GM19468 (cell line): ENCODE measurements at regions not wholly inside any gene's neighbourhood (a gene's known extent, or its start where the extent isn't known, plus 50 kb on each side); places are given as distances from the start of the nearest gene placed in this dataset.

Experiments
- ATAC-seq: cut with Tn5 transposase; IDR thresholded peaks from one replicate; pipeline ENCODE4 v1.9.1; 2021; ENCODE audit warnings: mild to moderate bottlenecking, moderate library complexity, moderate number of reproducible peaks; ENCODE audit not compliant: unreplicated experiment; ENCODE audit errors: extremely low read depth

DNA sequence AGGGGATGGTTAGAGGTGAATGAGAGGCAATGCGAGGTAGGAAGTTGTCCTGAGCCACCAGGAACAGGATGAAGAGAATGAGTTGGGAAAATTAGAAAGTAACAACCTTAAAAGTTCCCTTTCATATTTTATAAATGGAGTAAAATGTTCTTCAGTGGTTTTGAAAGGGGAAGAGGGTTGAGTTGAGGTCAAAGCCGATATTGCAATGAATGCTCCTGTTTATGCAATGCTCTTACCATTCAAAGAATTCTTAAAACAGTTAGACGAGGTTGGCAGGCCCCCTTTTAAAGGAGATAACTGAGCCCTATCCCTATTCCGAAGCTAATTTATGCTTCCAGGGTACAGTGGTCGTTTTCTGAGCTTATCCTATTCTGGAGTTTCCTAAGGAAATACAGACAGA, 2110.3 kb upstream of the CELF4 start:
- no peak for ATAC-seq

DNA sequence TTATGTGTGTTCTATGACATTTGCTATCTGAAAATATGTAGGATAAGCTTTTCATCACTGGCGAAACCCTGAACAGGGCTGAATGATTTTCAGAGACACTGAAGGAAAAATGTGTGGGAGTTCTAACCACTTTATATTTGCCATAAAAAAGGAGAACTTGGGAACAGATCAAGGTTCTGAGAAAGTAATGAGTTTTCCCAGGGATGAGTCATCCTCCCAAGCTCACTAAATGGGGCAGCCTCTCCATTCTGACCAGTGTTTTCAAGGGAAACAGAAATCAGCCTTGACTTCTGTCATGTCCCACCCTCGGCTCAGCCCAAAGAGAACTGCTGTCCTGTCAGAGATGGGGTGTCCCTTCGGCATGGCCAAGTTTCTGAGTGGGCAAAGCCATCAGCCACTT, 2109.8 kb upstream of the CELF4 start:
- no peak for ATAC-seq

DNA sequence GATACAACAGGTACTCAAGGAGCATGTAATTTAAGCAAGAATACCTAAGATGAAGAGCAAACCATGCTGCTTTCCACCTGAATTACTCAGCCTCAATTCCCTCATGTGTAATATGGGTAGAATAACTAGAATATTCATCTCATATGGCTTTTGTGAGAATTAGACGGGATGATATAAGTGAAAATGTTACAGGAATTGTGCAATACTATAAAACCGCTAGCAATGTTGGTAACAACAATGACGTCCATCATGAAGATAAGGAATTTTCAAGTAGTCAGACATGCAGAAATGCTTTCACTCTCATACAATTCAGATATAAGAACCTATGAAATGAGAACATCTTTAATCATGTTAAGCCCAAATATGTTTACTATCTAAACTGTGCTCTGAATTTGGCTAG, 2106.6 kb upstream of the CELF4 start:
- ATAC-seq = no peak

DNA sequence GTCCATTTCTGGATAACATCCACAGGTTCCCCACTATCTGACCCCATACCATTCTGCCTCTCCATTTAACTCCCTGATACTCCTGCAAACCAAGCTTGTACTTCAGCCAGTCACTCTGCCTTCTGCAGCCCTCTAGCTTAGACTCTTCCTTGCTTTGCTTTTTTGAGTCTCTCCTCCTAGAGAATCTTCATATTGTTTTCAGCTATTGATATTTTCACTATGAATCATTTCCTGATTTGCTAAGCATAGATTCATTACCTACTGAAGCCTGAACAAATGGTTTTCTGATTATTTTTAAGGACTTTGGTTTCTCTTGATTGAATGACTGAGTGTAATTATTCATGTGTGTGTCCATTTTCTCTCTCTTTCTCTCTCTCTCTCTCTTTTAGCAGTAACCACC, 2102.3 kb upstream of the CELF4 start:
- ATAC-seq = no peak

DNA sequence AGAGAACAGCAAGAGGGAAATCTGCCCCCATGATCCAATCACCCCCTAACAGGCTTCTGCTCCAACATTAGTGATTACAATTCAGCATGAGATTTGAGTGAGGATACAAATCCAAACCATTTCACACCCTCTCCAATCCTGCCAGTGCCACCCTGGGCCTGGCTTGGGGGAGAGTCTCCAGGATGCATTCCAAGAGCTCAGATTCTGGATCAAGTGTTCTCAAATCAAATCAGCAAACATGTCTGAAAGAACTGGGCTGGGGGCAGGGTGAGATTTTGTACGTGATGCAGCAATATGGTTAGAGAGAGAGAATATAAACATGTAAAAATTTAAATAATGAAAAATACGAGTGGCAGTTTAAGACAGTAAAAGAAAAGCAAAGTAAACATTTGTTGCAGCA, 2100.9 kb upstream of the CELF4 start:
- ATAC-seq = no peak

DNA sequence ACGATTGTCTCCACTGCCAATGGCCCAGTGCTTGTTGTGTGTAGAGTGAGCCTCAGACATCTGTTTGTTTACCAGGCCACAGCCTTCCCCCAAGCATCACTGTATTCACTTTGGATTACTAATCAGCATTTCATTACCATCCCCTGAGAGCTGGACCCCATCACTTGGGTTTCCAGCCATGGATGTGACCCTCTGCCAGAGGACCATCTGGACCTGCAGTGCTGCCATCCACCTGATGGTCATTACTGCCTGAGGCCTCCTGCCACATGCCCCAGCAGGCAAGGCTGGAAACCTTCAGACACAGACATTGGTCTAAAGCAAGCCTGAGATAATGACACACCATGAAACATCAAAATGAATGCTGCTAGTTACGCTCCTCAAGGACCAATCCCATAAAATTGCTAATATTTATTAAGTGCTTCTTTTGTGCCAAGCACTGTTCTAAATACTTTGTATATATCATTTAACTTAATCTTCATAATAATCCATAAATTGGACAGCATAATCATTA, 2096.3 kb upstream of the CELF4 start:
- ATAC-seq = no peak

DNA sequence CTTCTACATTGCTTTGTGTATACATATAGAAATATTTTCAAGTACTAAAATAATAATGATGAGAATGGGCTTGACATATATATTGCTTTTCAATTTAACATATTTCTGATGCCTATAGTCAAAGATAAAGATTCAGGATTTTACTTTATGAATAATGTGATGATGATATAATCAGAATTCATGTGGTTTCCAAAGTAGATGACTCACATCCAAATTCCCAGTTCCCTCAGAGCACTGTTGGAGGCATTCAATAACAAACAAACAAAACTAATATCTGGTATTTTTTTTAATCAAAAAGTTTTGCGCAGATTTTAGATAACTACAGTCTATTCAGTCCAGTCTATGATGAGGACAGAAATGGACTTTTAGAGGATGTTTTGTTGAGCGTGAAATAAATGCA, 2094.5 kb upstream of the CELF4 start:
- no peak for ATAC-seq

DNA sequence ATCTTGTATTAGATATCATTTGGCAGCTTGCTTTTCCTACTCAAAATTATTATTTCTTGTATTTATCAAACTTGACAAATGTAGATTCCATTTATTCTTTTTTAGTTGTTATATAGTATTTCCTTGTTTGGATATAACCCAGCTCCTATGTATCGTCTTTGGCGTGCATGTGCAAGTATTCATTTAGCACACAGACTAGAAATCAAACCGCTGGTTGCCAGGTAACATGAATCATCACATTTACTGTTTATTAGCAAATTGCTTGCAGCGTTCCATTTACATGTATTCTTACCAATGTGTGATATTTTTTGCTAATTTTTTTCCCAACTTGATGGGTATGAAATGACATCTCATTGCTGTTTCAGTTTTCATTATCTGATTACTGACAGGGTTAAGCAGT, 2089.7 kb upstream of the CELF4 start:
- ATAC-seq = no peak

DNA sequence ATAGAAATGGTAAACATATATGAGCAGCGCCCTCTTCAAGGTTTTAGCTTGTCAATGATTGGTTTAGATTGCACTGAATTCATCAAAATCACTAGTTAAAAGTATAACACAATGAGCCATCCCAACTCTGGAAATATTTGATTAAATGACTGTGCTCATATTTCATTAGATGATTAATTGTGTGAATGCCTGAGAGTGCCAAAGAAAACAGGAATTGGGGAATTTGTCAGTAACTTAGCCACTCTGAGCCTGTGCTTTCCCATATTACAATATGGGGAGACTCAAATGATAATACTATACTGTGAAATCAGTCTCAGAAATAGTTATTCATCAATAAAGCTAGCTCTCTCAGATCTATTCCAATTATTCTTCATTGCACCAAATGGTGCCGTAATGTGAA, 2087.6 kb upstream of the CELF4 start:
- no peak for ATAC-seq

DNA sequence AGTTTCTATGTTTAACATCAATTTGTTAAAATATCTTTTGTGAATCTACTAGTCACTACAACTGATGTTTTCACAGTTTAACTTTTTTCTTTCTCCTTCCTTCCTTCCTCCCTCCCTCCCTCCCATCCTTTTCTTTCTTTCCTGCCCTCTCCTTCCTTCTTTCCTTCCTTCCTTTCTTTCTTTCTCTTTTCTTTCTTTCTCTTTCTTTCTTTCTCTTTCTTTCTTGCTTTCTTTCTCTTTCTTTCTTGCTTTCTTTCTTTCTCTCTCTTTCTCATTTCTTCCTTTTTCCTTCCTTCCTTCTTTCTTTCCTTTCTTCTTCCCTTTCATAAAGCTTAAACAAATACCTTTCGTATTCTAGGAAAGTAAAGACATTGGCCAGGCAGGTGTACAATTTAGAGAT, 2083.0 kb upstream of the CELF4 start:
- ATAC-seq = no peak

DNA sequence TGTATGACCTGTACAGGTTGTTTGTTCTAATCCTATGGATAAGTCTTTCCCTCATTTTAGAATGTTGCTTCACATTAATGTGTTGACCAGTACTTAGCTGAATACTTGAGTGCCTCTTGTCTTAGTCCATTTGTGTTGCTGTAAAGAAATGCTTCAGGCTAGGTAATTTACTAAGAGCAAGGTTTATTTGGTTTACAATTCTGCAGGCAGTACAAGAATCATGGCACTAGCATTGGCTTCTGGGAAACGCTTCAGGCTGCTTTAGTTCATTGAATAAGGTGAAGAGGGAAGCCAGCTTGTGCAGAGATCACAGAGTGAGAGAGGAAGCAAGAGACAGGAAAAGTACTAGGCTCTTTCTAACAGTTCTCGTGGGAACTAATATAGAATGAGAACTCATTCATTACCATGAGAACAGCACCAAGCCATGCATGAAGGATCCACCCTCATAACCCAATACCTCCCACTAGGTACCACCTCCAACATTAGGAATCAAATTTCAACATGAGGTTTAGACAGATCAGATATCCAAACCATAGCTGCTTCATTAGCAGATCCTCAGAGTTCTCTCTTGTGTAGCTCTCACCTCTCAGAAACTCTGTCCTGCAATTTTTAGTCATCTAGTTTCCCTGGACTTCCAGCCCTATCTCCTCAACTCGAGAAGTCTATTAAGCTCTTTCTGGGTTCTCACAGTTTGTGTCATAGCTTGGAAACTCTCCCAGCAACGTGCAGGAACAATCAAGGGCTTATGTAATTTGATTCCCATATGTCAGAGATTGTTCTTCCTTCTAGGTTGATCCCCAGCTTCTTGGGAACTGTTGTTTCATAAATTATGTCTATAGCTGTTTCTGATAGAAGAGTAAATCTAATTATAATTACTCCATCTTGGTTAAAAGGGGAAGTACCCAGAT, 2082.3 kb upstream of the CELF4 start:
- no peak for ATAC-seq

DNA sequence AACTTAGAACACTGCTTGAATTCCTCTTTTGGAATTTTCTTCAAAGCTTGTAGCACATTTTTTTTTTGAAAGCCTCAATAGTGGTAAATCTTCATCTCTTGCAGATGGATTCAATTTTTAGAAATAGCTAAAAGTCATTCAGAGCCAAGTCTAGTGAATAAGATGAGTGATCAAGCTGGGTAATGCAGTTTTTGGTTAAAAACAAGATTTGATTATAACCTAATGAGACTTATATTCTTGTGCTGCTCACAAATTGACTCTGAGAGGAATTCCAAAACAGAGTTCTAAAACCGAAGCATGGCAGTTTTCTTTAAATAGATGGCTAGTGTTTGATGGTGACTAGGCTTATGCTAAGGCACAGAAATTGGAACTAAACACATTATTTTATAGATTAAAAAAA, 2072.6 kb upstream of the CELF4 start:
- ATAC-seq = no peak

DNA sequence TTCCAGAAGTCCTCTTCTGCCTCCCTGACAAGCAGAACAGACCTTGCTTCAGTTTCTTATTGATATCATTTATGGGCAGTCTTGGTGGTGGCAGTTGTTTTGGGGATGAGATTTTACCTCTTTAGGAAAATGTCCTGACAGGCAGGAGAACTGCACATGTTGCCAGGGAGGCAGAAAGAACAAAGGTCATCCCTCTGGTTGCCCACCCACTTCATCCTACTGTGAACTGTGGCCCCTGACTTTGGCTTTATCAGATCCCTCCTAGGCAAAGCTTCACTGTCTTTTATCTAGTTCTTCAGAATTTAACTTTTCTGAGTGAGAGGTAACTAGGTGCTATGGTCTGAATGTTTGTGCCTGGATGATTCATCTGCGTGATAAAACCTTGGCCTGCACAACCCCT, 2071.3 kb upstream of the CELF4 start:
- no peak for ATAC-seq

DNA sequence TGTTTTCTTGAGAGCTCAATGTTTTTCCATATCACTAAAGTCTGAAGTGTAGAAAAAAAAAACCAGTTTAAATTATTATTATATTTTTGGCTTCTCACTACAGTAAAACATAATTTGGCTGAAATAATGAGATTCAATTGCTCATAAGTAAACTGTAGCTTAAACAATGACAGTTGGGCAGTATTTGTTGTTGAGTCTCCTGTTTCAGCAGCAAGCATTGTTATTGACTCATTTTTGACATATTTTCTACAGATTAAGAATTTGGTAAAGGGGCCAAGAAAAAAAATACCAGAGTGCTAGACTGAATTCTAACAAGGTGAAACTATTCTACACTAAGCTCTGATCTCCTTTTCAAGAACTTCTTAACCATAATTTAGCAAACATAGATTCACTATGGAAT, 2070.4 kb upstream of the CELF4 start:
- ATAC-seq = no peak

DNA sequence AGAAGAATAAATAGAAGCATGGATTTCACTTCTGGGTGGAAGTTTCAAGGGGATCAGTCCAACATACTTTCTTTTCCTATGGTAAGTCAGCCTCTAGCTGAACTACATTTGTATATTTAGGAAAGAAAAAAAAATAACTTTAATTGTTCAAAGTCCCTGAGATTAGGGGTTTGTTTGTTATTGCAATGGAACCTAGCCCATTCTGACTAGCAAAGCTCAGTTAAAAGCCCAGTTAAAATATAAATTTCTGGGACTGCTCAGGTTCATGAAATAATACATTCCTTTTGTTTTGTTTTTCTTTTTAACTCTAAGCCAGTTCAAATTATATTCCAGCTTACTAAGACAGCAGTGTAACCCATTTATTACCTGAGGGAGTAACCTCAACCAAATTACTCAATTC, 2069.6 kb upstream of the CELF4 start:
- no peak for ATAC-seq

DNA sequence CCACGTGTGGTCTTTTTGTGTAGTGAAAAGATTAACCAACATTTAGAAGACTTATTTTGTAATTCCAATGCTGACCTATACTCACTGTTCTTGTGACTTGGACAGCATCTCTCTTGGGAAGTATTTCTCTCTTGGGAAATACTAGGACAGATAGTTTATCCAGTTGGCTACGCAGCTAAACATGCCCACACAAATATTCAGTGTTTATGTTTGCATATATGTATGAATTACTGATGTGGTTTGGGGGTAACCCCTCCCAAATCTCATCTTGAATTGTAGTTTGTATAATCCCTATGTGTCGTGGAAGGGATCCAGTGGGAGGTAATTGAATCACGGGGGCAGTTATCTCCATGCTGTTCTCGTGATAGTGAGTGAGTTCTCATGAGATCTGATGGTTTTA, 2062.3 kb upstream of the CELF4 start:
- ATAC-seq = no peak

DNA sequence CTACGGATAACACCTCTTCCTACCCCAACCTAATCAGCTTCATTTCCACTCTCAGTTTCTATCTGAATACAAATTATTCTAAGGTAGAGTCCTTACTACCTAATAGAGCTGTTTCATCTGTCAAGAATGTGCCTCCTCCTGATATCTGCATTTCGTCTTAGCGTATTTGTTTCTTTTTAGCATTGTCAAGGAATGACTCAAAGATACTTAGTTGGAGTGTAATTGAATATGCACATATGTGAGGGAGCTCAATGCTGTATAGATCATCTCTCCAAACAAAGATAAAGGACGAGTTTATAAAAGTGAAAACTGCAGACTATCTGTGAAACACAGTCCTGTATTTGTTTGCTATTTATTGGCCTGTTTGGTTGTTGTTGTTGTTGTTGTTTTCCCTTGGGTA, 2059.4 kb upstream of the CELF4 start:
- ATAC-seq = no peak

DNA sequence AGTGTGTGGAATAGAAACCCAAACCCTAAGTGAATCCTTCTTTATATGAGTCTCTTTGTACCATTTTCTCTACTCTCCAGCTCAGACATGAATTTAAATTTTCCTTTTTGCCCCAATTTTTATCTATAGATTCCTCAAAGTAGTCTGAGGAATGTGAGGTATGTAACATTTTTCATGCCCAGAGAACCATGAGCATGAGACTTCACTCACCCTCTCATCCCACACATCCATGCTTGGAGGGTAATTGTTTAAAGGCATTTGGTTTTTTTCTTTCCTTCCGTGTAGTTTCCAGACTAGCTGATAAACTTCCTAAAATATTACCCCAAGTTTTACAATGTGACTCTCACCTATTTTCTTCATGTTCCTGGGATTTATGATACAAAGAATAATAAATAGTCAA, 2056.8 kb upstream of the CELF4 start:
- ATAC-seq = no peak

DNA sequence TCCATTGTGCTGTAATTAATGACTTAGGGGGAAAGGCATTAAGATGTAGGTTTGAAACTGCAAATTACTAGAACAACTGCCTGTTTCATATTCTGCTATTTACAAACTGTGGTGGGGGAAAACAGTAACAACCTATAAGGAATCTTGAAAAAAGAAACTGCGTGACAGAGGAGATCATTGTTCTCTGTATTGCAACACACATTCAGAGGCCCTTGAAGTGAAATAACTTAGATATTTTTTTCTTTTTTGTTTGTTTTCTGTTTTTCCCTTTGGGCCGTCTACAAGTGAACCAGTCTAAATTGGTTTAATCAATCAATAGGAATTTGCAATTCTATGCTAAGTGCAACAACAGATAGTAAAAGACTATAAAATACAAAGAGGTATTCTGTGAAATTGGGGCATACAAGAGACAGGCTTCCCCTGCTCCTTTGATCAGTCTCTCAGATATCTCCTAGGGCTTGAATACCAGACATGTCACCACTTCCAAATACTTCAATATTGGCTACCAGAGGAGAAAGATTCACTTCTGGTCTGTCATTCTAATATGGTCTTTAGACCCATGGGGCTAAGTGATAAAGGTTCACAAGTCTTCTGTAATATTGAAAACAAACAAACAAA, 2055.1 kb upstream of the CELF4 start:
- ATAC-seq = no peak

DNA sequence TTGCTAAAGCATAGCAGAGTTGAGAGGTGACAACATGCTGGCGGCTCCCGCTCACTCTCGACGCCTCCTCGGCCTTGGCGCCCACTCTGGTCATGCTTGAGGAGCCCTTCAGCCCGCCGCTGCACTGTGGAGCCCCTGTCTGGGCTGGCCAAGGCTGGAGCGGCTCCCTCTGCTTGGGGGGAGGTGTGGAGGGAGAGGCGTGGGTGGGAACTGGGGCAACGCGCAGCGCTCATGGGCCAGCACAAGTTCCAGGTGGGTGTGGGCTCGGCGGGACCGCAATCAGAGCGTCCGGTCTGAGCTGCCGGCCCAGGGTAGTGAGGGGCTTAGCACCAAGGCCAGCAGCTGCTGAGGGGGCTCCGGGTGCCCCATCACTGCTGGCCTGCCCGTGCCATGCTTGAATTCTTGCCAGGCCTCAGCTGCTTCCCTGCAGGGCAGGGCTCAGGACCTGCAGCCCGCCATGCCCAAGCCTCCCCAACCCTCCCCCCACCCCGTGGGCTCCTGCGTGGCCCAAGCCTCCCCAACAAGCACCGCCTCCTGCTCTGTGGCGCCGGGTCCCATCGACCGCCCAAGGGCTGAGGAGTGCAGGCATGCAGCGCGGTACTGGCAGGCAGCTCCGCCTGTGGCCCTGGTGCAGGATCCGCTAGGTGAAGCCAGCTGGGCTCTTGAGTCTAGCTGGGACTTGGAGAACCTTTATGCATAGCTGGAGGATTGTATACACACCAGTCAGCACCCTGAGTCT, 2052.8 kb upstream of the CELF4 start:
- no peak for ATAC-seq
